SK-N-SH (cell line): ENCODE measurements at regions not wholly inside any gene's neighbourhood (a gene's known extent, or its start where the extent isn't known, plus 50 kb on each side); places are given as distances from the start of the nearest gene placed in this dataset.

ENCODE experiments used
- CTCF ChIA-PET: fragments of 300-600, 350-600 bp; formaldehyde crosslinking; extraction: SDS; loops from one replicate; lab custom pipeline; 2021; lab: Yijun Ruan, JAX
- POLR2A ChIA-PET: fragments of 350-600 bp; sonication (Branson Sonifier 250); formaldehyde crosslinking; extraction: SDS; loops from one replicate; lab custom pipeline; 2020; ENCODE audit warnings: antibody characterized with exemption, inconsistent platforms; lab: Yijun Ruan, JAX
- DNase-seq: peaks from one replicate; pipeline ENCODE4 v3.0.0; 2012
- H2AFZ ChIP-seq: fragments of 200-600 bp; sonication (generic); 2 replicates; pipeline ENCODE4 v1.8.1; 2016; ENCODE audit warnings: antibody characterized with exemption, mild to moderate bottlenecking, low read depth
- H3F3A ChIP-seq: fragments of 200-600 bp; sonication (generic); replicated peaks from 2 replicates; pipeline ENCODE3; 2016; ENCODE audit warnings: antibody characterized with exemption, mild to moderate bottlenecking; ENCODE audit not compliant: insufficient read depth
- H3K27ac ChIP-seq, 2 experiments: fragments of 200-500 bp in 1 of 2; fragments of 200-600 bp in 1 of 2; sonication (Bioruptor generic) in 1 of 2; sonication (generic), shearing (Covaris generic) in 1 of 2; 2 replicates each; pipeline versions ENCODE4 v1.5.1 to v1.6.1; 2014 to 2016; ENCODE audit warnings: low read depth in 2 of 2, inconsistent platforms in 1 of 2, low read length in 1 of 2, mild to moderate bottlenecking in 1 of 2, mixed read lengths in 1 of 2
- H3K27me3 ChIP-seq: fragments of 200-600 bp; sonication (generic), shearing (Covaris generic); 2 replicates; pipeline ENCODE4 v1.6.1; 2016; ENCODE audit warnings: mixed run types; ENCODE audit not compliant: insufficient read depth
- H3K36me3 ChIP-seq, 2 experiments: fragments of 200-500 bp in 1 of 2; fragments of 200-600 bp in 1 of 2; sonication (Bioruptor generic) in 1 of 2; sonication (generic) in 1 of 2; replicated peaks in 1 of 2; 2 replicates each; pipeline versions ENCODE3 to v1.5.1; 2014 to 2016; ENCODE audit warnings: low read length in 1 of 2, mild to moderate bottlenecking in 1 of 2; ENCODE audit not compliant: insufficient read depth in 2 of 2, control insufficient read depth in 1 of 2
- H3K4me1 ChIP-seq, 2 experiments: fragments of 200-500 bp in 1 of 2; fragments of 200-600 bp in 1 of 2; sonication (Bioruptor generic) in 1 of 2; sonication (generic), shearing (Covaris generic) in 1 of 2; 2 replicates each; pipeline versions ENCODE4 v1.5.1 to v1.6.1; 2014 to 2016; ENCODE audit warnings: low read depth in 1 of 2, low read length in 1 of 2, mixed run types in 1 of 2; ENCODE audit not compliant: insufficient read depth in 2 of 2, control insufficient read depth in 1 of 2
- H3K4me2 ChIP-seq: fragments of 200-600 bp; sonication (generic), shearing (Covaris generic); 2 replicates; pipeline ENCODE4 v1.6.1; 2017; ENCODE audit warnings: mixed run types
- H3K4me3 ChIP-seq, 2 experiments: fragments of 200-500 bp in 1 of 2; fragments of 200-600 bp in 1 of 2; sonication (Bioruptor generic) in 1 of 2; sonication (generic), shearing (Covaris generic) in 1 of 2; 2 replicates each; pipeline versions ENCODE4 v1.5.1 to v1.8.1; 2014 to 2016; ENCODE audit warnings: low read depth in 2 of 2, inconsistent platforms in 1 of 2, low read length in 1 of 2, mild to moderate bottlenecking in 1 of 2, mixed read lengths in 1 of 2, moderate library complexity in 1 of 2
- H3K79me2 ChIP-seq: fragments of 200-600 bp; sonication (generic); 2 replicates; pipeline ENCODE4 v1.8.1; 2017; ENCODE audit warnings: mild to moderate bottlenecking; ENCODE audit not compliant: insufficient read depth
- H3K9ac ChIP-seq: fragments of 200-600 bp; sonication (generic); 2 replicates; pipeline ENCODE4 v1.6.1; 2017; ENCODE audit warnings: mixed run types
- H3K9me2 ChIP-seq: fragments of 200-600 bp; sonication (generic); 2 replicates; pipeline ENCODE4 v1.6.1; 2017; ENCODE audit warnings: mixed run types
- H3K9me3 ChIP-seq: fragments of 200-600 bp; sonication (generic); 2 replicates; pipeline ENCODE4 v1.6.1; 2017; ENCODE audit warnings: mixed run types, mild to moderate bottlenecking, moderate library complexity
- H4K20me1 ChIP-seq: fragments of 200-600 bp; sonication (generic); 2 replicates; pipeline ENCODE4 v1.6.1; 2017; ENCODE audit warnings: mild to moderate bottlenecking, mixed run types; ENCODE audit not compliant: insufficient read depth
- EP300 ChIP-seq, 2 experiments: IDR thresholded peaks; 2 replicates each; pipeline versions ENCODE4 v1.4.0 to v1.6.1; 2012; ENCODE audit warnings: borderline replicate concordance in 1 of 2, low read depth in 1 of 2, low read length in 1 of 2
- FOXJ3 ChIP-seq: sonication (generic); formaldehyde crosslinking; IDR thresholded peaks from 2 replicates; pipeline ENCODE4 v1.5.1; 2020; ENCODE audit warnings: mild to moderate bottlenecking, missing genetic modification reagents
- GATA2 ChIP-seq: sonication (generic); formaldehyde crosslinking; IDR thresholded peaks from 2 replicates; pipeline ENCODE4 v1.5.0; 2020; ENCODE audit warnings: mild to moderate bottlenecking, missing genetic modification reagents
- JUND ChIP-seq: IDR thresholded peaks from 2 replicates; pipeline ENCODE4 v1.4.0; 2012
- POLR2AphosphoS5 ChIP-seq: IDR thresholded peaks from 2 replicates; pipeline ENCODE4 v1.6.1; 2012; ENCODE audit warnings: low read depth, low read length
- RXRA ChIP-seq: IDR thresholded peaks from 2 replicates; pipeline ENCODE4 v1.4.0; 2012; ENCODE audit warnings: low read depth, mild to moderate bottlenecking, borderline replicate concordance
- SMC3 ChIP-seq: IDR thresholded peaks from 2 replicates; pipeline ENCODE4 v1.6.1; 2012; ENCODE audit warnings: low read depth, low read length, improper control_type of control experiment
- TAF1 ChIP-seq: IDR thresholded peaks from 2 replicates; pipeline ENCODE4 v1.6.1; 2012; ENCODE audit warnings: low read depth, mild to moderate bottlenecking, low read length, moderate library complexity, borderline replicate concordance
- TCF12 ChIP-seq: IDR thresholded peaks from 2 replicates; pipeline ENCODE4 v1.4.0; 2012
- YY1 ChIP-seq: IDR thresholded peaks from 2 replicates; pipeline ENCODE4 v1.4.0; 2012; ENCODE audit warnings: low read depth, mild to moderate bottlenecking
- WGBS: methylation state at CpG from one replicate; pipeline ENCODE4 v1.1.6; 2017; ENCODE audit warnings: low lambda C conversion rate; 5-methylcytosine and 5-hydroxymethylcytosine counted together
- TF ChIP-seq, protein P1 (sequence below): IDR thresholded peaks from 2 replicates; pipeline ENCODE4; 2012
- TF ChIP-seq, protein P2 (sequence below): IDR thresholded peaks from 2 replicates; pipeline ENCODE4 v1.6.1; 2012; ENCODE audit warnings: mild to moderate bottlenecking, low read depth, low read length, moderate library complexity
- TF ChIP-seq, protein P3 (sequence below): fragments of 200-600 bp; sonication (generic); IDR thresholded peaks from 2 replicates; pipeline ENCODE4 v1.6.1; 2017; ENCODE audit warnings: antibody characterized with exemption, mild to moderate bottlenecking, moderate library complexity
- TF ChIP-seq, protein P4 (sequence below): IDR thresholded peaks from 2 replicates; pipeline ENCODE4 v1.4.0; 2012; ENCODE audit warnings: low read depth

DNA sequence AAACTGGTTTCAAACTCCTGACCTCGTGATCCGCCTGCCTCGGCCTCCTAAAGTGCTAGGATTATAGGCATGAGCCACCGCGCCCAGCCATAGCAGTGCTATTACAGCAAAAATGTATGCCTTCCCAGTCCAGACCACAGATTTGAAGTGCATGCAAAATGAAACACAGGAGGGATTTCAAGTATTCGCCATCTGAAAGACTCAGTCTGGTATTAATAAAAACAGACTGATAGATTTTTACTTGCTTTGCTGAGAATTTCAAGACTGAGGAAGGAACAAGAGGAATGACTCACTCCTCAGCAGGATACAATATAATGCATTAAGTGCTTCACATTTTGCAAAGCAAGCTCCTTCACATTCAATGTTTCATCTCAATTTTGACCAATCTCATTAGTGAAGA is 134.9 kb downstream of the TMEM200A start (continued):
- TF ChIP-seq, protein P1, sequence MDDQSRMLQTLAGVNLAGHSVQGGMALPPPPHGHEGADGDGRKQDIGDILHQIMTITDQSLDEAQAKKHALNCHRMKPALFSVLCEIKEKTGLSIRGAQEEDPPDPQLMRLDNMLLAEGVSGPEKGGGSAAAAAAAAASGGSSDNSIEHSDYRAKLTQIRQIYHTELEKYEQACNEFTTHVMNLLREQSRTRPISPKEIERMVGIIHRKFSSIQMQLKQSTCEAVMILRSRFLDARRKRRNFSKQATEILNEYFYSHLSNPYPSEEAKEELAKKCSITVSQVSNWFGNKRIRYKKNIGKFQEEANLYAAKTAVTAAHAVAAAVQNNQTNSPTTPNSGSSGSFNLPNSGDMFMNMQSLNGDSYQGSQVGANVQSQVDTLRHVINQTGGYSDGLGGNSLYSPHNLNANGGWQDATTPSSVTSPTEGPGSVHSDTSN = peak; percentile 90

DNA sequence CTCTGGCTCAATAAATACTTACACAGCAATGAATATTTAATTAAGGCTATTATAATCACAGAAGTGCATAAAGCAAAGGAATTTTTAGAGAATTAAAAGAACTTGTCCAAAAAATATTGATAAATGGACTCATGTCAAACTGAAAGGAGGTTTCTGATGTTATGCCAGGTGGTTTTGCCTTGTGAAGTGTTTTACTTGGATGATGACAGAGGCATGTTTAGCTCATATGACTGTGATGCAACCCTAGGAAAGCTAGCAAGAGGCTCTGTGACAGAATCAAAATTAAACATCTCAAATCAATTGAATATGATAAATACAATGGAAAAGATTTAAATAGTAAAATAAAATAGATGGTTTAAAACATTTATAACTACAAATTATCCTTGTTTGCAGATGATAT is 137.3 kb downstream of the TMEM200A start:
- CTCF ChIA-PET = no interaction called here
- H3K4me3 ChIP-seq = no peak overlapping the region; a peak in 1 of 4 replicates
- no peak overlapping the region for H3K4me2 ChIP-seq
- no peaks in the 10 kb centered on the region for H3K27me3 ChIP-seq
- no peaks in the 10 kb centered on the region for H3K9me2 ChIP-seq
- H3K4me1 ChIP-seq = peaks cover 0 to 5% of the 10 kb centered on the region in 2 experiments; a peak in 2 of 4 replicates
- H4K20me1 ChIP-seq = no peaks in the 10 kb centered on the region
- TF ChIP-seq TCF12 (peak; percentile 24; the same call in 1 of the 2 replicates), GATA2 (CRISPR knock-in tag) (no peak)
- TF ChIP-seq, protein P2, sequence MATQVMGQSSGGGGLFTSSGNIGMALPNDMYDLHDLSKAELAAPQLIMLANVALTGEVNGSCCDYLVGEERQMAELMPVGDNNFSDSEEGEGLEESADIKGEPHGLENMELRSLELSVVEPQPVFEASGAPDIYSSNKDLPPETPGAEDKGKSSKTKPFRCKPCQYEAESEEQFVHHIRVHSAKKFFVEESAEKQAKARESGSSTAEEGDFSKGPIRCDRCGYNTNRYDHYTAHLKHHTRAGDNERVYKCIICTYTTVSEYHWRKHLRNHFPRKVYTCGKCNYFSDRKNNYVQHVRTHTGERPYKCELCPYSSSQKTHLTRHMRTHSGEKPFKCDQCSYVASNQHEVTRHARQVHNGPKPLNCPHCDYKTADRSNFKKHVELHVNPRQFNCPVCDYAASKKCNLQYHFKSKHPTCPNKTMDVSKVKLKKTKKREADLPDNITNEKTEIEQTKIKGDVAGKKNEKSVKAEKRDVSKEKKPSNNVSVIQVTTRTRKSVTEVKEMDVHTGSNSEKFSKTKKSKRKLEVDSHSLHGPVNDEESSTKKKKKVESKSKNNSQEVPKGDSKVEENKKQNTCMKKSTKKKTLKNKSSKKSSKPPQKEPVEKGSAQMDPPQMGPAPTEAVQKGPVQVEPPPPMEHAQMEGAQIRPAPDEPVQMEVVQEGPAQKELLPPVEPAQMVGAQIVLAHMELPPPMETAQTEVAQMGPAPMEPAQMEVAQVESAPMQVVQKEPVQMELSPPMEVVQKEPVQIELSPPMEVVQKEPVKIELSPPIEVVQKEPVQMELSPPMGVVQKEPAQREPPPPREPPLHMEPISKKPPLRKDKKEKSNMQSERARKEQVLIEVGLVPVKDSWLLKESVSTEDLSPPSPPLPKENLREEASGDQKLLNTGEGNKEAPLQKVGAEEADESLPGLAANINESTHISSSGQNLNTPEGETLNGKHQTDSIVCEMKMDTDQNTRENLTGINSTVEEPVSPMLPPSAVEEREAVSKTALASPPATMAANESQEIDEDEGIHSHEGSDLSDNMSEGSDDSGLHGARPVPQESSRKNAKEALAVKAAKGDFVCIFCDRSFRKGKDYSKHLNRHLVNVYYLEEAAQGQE = no peak
- TF ChIP-seq, protein P1 = 0 out of 2 replicates have a peak, but pooled peaks have one; percentile 13
- H3F3A ChIP-seq = peaks cover 22% of the 10 kb centered on the region
- H3K9me3 ChIP-seq = no peaks in the 10 kb centered on the region
- no peaks in the 10 kb centered on the region for H3K36me3 ChIP-seq
- no peak for DNase-seq
- no peak overlapping the region for H3K9ac ChIP-seq
- POLR2A ChIA-PET = no interaction called here
- no peak overlapping the region for H2AFZ ChIP-seq
- H3K27ac ChIP-seq = no peak overlapping the region
- no peaks in the 10 kb centered on the region for H3K79me2 ChIP-seq

DNA sequence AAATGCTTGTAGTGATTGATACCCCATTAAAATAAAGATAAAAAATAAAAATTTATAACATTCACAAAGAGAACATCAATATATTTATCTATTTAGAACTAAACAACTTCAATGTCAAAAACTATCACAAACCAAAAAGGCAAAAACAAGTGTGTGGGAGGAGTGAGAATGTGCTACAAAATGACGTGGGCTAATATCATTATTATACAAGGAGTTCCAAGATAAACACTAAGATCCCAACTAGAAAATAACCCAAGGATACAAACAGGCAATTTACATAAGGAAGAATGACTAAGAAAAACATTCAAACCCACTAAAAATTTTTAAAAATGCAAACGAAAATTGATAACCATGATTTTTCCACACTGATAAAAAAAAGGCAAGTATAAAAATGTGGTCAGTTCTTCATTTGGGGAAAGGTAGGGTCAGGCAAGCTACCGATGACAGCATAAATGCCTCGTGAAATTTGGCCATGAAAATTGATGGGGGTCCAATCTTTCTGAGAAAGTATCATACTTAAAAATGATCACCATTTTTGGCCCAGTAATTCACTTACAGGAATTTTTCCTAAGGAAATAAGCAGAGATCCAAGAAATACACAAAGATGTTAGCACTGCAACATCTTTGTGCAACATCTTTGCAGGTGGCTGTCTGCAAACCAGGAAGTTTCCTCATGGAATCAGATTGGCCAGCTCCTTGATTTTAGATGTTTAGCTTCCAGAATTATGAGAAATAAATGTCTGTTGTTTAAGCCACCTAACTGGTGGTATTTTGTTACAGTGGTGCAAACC is 140.2 kb downstream of the TMEM200A start:
- no peak overlapping the region for H3K4me3 ChIP-seq
- WGBS = 54% methylated on average over 4 of the region's 4 CpGs
- H3K79me2 ChIP-seq = no peaks in the 10 kb centered on the region
- H3K27me3 ChIP-seq = no peaks in the 10 kb centered on the region
- H3K27ac ChIP-seq = no peak overlapping the region
- H3K4me2 ChIP-seq = no peak overlapping the region
- no peak overlapping the region for H2AFZ ChIP-seq
- H3F3A ChIP-seq = peaks cover 7% of the 10 kb centered on the region
- no peaks in the 10 kb centered on the region for H3K9me2 ChIP-seq
- no peaks in the 10 kb centered on the region for H3K9me3 ChIP-seq
- DNase-seq = no peak
- no peaks in the 10 kb centered on the region for H3K36me3 ChIP-seq
- H3K9ac ChIP-seq = no peak overlapping the region
- POLR2A ChIA-PET = no interaction called here
- CTCF ChIA-PET = no interaction called here
- H3K4me1 ChIP-seq = peaks cover 0 to 4% of the 10 kb centered on the region in 2 experiments; a peak in 2 of 4 replicates
- H4K20me1 ChIP-seq = no peaks in the 10 kb centered on the region
- TF ChIP-seq, protein P1 = no peak
- TF ChIP-seq EP300 (IDR thresholded peaks at IDR 0.05; ENCODE audit: borderline replicate concordance in 1 of 2, low read depth in 1 of 2, low read length in 1 of 2) (no peak), FOXJ3 (no peak), TAF1 (no peak), TCF12 (no peak), YY1 (no peak), RXRA (no peak), SMC3 (no peak), POLR2AphosphoS5 (no peak), JUND (no peak)
- TF ChIP-seq, protein P3, sequence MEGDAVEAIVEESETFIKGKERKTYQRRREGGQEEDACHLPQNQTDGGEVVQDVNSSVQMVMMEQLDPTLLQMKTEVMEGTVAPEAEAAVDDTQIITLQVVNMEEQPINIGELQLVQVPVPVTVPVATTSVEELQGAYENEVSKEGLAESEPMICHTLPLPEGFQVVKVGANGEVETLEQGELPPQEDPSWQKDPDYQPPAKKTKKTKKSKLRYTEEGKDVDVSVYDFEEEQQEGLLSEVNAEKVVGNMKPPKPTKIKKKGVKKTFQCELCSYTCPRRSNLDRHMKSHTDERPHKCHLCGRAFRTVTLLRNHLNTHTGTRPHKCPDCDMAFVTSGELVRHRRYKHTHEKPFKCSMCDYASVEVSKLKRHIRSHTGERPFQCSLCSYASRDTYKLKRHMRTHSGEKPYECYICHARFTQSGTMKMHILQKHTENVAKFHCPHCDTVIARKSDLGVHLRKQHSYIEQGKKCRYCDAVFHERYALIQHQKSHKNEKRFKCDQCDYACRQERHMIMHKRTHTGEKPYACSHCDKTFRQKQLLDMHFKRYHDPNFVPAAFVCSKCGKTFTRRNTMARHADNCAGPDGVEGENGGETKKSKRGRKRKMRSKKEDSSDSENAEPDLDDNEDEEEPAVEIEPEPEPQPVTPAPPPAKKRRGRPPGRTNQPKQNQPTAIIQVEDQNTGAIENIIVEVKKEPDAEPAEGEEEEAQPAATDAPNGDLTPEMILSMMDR = no peak
- TF ChIP-seq, protein P4, sequence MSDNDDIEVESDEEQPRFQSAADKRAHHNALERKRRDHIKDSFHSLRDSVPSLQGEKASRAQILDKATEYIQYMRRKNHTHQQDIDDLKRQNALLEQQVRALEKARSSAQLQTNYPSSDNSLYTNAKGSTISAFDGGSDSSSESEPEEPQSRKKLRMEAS = no peak
